ENCODE measurements at regions not wholly inside any gene's neighbourhood (a gene's known extent, or its start where the extent isn't known, plus 50 kb on each side); places are given as distances from the start of the nearest gene placed in this dataset.
"Not testable (repeated sequence)": the region's sequence is repeated elsewhere in the genome, so short reads cannot be mapped to it uniquely, and the experiment has no call there.

DNA sequence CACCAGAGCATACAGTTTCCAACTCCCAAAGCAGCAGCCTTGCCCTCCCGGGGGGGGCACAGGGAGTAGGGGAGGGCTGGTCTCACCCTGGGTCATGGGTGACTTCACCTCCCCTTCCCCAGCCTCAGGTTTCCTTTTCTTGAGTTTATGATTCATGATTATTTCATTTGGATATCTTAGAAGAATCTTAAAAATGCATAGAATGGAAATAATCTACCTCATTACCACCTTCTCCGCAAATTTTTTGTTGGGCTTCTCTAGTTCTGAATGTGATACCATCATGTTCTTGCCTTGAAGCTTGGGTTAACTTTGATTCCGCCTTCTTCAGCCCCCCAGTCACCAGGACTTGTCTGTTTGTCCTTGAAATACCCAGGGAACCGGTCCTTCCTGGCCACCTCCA, 148.8 kb upstream of the ROPN1 start:
- no peak for DNase-seq

DNA sequence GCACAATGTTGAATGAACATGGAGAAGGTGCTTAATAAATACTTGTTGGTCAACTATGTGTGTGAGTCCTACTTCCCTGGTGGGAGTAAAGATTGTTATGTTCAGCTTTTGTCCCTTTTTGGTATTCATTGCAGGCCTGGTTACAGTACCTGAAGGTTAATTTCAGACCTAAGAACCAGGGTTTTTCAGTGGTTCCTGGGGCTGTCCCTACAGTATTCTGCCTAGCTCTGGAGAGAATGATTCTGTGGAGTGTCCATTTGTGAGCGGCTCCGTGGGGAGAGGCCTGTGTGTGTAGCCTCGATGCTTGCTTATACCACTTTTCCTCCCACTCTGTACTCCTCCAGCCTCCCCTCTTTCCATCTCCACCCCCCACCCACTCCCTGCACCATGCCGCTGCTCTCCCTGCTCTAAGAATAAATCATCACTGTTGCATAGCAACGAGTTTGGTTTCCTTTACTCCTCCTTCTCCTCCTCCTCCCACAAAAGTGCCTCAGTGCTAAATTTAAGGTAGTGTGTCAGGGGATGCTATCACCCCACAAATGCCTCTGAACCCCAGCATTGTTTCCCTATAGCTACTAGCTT, 150.6 kb upstream of the ROPN1 start:
- no peak for DNase-seq

DNA sequence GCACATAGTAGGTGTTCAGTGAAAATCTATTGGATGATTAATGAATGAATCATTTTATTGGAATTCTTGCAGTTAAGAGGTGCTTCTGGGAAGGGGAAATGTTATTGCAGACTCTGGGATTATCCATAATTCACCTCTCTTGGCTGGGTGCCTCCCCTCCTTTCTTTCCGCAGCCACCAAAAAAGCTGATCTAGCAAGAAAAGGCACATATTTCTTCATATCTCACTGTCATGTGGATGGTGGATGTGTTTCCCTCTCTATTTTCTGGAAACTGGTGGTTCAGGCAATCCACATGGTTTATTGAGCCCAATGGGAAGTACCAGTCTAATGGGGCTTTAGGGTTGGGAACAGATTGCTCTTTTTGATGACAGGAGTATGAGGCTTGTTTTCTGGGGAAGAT, 151.1 kb upstream of the ROPN1 start:
- no peak for DNase-seq

DNA sequence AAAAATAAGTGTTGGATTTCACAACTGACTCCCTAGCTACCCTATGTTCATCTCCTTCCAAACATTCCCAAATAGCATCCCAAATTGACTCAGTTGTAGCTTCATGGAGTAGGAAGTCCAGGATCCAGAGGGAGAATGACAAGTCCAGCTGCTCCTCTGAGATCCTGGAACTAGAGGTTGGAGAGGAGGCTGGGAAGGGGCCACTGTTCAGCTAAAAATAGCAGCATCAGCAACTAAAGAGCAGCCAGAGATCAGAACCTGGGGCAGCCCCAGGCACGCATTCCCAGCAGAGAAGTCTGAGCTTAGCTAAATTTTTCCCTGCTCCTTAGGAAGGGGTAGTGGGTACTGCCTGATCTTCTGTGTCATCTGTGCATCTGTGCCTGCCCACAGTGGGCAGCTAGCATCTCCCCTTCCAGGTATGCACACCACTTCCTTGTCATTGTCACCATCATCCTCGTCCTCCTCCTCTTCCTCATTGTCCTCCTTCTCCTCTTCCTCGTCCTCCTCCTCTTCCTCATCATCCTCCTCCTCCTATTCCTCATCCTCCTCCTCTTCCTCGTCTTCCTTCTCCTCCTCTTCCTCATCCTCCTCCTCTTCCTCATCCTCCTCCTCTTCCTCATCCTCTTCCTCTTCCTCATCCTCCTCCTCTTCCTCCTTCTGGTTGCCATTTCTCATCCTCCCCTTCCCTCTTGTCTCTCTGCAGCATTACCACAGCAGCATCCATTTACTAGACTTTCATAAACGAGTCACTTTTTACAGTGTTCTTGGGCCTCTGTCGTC, 152.3 kb upstream of the ROPN1 start:
- DNase-seq: no peak

DNA sequence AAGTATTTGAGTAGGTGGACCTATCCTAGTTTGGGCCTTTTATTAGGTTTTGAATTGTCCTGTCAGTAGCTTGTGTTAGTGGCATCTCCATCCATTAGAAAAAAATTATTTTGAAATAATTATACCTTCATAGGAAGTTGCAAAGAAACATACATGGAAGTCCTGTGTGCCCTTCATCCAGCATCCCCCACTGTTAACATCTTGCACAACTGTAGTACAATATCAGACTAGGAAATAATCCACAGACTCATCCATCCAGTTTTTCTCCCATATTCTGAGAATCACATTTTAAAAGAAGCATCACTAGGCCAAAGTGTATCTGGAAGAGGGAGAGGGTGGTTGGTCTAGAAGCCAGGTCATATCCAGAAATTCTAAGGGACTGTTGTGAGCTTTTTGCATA, 155.5 kb upstream of the ROPN1 start:
- DNase-seq: no peak

DNA sequence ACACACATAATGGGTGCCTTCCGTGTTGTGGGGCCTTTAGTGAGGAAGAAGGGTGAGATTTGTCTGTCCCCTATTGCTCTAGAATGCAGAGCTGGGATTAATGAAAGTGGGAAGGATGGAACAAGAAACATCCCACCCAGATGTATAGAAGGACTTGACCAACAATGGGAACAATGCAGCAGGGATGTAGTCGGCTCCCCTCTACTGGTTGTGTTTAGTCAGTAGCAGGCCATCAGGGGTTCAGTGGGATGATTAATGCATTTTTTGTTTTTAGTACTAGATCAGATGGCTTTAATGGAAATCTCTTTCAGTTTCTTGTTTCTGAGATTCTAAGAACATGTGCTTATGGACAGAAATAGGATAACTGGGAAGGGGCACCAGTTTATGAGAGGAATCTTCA, 156.0 kb upstream of the ROPN1 start:
- DNase-seq: no peak

DNA sequence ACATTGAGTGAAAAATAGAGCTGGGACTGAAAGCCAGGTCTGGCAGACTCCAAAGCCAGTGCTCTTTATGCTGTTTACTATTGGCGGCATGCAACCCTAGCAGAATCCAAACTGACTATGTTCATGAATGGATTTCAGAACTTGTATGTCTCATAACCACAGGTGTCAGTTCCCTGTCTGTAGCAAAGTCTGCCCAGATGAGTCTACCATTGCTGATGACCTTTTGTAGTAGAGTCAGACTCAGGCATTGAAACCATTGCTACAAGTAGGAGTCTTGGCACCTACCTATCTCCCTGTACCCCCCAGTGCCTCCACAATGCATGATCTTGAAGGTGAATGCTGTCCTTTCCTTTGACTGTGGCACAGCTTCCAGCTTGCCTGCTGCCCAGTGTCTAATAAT, 157.2 kb upstream of the ROPN1 start:
- no peak for DNase-seq

DNA sequence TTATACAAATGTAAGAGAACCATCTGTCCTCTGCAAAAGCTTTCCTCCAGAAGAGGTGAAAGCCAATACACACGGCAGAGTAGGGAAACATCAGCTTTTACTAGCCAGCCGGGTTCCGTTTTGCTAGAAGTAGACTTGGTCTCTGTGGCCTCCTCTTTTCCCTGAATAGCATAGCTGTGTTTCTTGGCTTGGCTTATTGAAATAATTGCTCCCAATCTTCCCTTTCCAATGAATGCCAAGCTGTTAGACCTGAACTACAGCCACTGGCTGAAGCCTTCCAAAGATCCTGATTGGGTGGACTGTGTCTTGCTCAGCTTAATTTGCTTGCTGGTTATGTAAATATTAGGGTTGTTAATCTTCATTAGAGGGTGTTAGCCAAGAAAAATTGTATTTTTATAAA, 157.8 kb upstream of the ROPN1 start:
- no peak for DNase-seq

DNA sequence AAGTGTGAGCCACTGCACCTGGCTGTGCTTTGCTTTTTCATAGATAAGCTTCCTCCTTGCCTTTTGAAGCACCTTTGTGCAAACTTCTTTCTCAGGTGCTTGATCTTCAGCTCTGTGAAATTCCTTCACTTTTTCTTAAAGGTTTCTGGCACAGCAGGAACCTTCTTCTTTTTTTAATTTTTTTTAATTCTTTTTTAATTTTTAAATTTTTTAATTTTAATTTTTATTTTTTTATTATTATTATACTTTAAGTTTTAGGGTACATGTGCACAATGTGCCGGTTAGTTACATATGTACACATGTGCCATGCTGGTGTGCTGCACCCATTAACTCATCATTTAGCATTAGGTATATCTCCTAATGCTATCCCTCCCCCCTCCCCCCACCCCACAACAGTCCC, 161.0 kb upstream of the ROPN1 start:
- DNase-seq: not testable (repeated sequence)

DNA sequence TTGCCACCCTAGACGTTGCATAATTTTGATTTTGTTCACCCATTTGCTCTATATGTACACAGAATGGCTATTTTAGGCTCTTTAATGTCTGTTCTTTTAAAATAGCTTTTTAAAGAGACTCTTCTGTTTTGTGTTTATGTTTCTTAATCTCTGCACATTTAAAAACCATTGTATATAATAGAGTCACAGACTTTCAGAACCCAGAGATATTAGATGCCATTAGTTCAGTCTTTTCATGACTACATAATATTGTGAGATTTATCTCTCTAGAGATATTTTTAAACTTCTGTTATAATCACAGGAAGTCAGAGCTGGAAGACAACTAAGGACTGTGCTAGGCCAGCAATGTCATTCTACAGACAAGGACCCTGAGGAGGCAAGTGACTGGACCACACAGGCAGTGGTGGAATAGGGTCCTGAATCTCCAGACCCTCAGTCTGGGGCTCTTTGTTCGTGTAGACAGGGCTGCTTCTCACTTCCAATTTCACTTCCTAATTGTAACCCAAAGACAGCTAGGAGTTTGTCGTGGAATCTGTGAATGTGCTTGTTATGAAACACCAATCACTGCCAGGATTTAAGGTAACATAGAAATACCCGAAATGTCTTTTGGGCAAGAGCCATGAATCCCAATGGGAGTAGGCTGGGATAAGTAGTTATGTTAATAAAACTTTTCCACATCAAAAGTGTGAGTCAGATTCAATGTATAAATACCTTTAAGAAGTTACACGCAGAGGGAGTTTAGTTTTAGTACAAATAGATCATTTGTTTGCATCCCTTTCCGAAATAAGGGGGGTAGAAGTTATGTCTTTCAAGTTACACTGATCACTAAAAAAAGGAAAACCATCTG, 165.2 kb upstream of the ROPN1 start:
- no peak for DNase-seq

DNA sequence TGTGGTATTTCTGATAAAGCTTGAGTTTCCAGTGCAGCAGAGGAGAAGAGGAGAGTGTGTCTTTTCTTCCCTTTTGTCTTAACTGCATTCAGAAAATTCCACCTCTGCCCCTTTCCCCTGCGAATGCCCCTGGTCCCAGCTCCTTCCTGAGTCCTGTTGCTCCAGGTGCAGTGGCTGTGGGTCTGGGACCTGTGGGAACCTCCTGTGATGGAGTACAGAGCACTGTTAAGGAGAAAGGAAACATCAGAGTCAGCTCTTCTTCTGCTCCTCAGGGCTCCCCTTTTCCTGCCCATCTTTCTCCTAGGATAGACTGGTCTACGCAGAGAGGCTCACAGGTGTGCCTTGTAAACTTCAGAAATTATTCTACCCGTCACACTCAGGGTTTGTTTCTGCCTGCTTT, 165.8 kb upstream of the ROPN1 start:
- no peak for DNase-seq

DNA sequence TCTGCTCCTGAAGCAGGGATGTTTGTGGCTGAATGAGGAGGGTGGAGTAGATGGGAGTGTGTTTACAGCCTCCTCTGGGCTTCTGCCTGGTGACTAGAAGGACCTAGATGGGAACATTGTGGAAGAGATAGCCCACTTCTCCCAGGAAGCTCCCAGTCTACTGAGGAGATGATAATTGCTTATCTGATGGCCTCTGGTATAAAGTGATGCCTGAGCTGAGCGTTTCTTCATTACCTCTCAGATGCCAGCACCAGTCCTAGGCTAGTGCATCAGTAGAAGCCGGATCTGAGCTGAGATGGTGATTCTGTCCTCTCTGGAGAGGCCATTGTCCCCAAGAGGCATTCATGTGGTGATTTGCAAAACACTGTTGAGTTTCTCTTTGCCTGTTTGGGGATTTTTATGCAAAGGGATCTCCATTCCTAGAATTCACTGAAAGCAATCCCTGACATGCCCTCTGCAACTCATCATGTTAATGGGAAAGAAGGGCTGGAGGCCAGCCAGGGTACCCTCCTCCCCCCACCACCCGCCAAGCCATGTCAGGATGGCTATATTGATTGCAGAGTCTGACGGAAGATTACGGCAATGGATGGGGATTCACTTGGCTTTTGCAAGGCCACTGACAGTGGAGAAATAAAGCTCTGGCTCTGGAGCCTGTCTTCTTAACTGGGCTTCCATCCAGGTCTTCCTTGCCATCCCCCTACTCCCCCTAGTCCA, 166.4 kb upstream of the ROPN1 start:
- DNase-seq: no peak

DNA sequence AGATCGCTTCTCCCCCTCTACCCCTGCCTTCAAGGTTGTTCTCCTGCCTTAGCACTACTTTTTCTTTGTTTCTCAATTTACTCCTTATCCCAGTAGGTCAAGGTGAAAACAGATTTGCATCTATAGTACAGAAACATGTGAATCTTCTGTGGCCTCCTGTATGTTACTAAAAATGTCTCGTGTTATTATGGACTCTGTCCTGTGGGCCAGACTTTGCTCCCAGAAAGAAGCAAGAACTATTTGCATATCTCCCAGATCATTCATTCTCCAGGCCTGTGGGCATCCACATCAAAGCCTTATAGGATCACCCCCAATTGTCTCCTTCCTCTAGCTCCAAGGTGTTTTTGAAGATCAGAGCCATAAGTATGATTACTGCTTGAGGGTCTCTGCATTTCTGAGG, 169.5 kb upstream of the ROPN1 start:
- DNase-seq: no peak

DNA sequence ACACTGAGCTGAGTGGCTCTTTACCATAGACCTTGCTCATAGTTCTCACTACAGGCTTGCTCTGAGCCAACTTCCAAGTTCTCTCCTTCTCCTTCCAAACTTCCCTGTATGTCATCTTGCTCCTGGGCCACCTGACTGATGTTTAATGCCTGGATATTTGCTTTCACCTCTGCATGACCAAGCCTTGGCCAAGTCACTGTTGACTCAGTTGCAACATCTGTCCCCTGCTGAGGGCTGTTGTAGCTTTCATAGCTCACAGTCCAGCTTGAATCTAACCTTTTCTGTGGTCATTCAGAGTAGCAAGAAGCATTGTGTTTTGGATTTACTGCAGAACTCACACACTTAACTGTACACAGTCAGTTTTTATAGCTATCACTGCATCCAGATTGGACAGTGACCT, 171.8 kb upstream of the ROPN1 start:
- no peak for DNase-seq

DNA sequence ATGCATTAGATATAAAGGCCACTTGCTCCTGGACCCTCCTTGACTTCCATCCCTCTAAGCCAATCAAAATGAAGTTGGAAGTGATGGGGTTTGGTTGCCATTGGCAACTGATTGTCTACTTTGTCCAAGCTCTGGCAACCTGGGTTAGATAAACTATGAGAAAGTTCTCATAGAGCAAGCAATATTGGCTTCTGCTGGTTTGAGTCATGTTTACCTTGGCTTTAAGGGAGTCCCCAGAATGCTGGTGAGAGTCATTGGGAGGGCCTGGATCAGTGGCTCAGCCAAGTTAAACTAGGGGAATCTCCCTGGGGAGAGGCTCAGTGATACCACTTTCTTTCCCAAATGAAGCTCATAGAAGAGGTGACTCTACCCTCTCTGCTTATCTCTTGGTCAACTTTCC, 176.3 kb upstream of the ROPN1 start:
- DNase-seq: no peak

DNA sequence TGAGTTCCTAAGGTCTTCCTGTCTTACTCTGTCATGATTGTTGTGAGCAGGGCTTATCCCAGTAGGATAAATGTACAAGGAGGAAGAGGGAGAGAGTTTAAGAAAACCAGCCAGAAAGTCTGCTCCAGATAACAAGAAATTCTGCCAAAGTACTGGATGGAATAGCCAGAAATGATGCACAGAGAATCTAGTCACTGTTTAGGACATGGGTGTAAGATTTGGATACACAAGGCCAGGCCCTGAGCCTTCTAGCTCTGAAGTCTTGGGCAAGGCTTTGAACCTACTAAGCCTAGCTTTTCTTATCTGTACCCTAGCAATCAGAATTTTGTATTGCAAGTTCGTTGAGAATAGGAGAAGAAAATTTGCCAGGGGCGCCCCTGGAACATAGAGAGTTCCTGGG, 180.4 kb upstream of the ROPN1 start:
- DNase-seq: no peak

DNA sequence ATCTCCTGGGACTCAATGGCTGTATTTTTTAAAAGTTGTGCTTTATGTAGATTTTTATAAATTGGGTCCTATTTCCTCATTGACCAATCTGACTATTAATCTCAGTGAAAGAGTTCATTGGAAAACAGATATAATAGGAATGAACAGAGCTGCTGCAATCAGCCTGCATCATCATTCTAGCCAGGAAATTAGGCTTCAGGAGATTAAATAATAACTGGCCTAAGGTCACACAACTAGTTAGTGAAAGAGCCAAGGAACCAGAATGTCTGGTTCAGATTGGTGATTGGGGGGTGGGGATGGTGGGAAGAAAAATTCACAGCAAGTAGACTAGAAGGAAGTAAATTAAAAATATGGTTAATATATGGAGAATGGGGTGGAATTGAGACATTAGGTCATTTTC, 180.9 kb upstream of the ROPN1 start:
- DNase-seq: no peak

DNA sequence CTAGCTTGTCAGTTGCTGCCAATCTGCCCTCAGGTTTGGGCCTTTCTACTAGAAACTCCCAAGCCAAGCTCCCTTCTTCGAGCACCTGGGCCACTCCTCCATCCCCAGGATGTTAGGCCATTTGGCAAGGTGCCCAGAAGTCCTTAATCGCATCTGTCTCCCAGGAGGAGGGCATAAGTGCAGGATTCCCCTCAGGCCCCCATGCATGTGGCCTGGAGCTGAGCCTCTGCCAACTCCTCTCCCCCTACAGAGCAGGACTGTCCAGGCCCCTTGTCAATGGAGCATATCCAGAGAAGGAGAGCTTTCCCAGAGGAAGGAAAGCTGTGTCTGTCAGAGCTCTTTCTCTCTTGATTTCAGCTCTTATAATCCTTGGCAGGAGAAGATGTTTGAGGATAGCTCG, 182.6 kb upstream of the ROPN1 start:
- DNase-seq: no peak

DNA sequence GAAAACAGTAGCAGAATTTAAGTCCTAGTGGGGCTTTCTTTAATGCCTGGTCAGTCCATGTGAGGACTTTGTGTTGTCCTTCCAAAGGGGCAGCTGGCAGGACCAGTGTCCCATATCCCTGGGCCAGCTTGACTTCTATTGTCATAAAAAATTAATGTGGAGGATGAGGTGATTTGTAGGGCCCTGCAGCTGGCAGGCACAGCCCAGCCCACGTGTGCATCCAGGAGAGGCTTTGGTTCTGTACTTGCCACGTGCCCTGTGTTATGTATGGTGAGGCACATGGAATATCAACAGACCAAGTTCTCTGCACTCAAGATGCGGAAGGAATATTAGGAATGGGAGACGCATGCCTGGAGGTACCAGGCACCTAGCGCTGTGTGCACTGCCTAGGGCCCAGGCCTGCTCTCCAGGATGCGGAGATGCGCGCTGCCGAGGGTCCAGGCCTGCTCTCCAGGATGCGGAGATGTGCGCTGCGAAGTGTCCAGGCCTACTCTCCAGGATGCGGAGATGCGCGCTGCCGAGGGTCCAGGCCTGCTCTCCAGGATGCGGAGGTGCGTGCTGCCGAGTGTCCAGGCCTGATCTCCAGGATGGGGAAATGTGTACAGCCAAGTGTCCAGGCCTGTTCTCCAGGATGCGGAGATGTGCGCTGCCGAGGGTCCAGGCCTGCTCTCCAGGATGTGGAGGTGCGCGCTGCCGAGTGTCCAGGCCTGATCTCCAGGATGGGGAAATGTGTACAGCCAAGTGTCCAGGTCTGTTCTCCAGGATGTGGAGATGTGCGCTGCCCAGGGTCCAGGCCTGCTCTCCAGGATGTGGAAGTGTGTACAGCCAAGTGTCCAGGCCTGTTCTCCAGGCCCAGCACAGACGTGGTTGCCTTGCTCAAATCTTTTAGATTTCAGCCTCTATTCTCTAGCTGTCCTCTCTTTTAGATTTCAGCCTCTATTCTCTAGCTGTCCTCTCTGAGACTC, 183.3 kb upstream of the ROPN1 start:
- DNase-seq: no peak

DNA sequence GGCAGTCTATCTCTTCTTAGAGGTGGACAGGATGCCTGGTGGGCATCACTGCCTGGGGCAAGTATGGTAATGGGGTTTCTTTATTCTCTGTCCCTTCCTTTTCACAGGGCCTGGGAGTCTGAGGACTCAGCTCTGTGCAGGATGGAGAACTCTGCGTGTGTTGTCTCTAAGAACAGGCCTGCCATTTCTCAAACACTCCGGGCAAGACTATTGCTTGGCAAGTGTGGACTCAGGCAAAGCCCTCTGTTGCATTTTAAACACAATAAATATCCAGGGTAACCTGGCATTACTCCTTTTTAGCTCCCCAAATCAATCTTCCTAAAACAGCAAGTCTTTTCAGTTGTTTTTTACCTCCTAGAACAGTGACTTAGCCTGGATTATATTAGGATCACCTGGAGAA, 185.1 kb upstream of the ROPN1 start:
- DNase-seq: no peak

DNA sequence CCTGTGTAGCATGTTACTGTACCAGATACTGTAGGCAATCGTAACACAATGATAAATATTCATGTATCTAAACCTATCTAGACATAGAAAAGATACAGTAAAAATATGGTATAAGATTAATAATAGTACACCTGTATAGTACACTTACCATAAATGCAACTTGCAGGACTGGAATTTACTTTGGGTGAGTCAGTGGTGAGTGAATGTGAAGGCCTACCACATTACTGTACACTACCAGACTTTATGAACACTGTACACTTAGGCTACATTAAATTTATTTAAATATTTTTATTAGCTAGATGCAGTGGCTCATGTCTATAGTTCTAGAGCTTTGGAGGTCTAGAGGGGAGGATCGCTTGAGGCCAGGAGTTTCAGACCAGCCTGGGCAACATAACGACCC, 186.6 kb upstream of the ROPN1 start:
- no peak for DNase-seq

DNA sequence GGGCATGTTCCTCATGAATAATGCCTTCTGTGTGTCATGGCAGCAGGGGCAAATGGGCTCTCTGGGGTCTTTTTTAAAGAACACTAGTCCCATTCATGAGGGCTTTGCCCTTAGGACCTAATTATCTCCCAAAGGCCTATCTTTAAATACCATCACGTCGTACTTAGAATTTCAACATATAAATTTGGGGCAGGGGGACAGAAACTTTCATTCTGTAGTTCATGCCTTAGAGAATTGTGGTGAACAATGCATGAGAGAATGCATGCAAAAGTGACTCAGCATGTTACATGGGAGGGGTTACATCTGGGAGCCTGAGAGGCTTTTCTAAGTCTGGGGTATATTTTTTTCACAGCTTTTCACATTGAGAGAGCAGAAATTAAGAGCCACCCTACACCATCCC, 208.5 kb upstream of the ROPN1 start:
- no peak for DNase-seq

All from NK-92 treated with Interleukin-12 subunit alpha and Interleukin-12 subunit beta, amount 100 ng/mL, for 24 hours (cell line).